ENCODE measurements at regions not wholly inside any gene's neighbourhood (a gene's known extent, or its start where the extent isn't known, plus 50 kb on each side); places are given as distances from the start of the nearest gene placed in this dataset.

GRCh38 chr5:15322421-15322820 lies 177.6 kb upstream of the FBXL7 start:
- TF ChIP-seq, protein P1, sequence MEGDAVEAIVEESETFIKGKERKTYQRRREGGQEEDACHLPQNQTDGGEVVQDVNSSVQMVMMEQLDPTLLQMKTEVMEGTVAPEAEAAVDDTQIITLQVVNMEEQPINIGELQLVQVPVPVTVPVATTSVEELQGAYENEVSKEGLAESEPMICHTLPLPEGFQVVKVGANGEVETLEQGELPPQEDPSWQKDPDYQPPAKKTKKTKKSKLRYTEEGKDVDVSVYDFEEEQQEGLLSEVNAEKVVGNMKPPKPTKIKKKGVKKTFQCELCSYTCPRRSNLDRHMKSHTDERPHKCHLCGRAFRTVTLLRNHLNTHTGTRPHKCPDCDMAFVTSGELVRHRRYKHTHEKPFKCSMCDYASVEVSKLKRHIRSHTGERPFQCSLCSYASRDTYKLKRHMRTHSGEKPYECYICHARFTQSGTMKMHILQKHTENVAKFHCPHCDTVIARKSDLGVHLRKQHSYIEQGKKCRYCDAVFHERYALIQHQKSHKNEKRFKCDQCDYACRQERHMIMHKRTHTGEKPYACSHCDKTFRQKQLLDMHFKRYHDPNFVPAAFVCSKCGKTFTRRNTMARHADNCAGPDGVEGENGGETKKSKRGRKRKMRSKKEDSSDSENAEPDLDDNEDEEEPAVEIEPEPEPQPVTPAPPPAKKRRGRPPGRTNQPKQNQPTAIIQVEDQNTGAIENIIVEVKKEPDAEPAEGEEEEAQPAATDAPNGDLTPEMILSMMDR (IDR thresholded peaks at IDR 0.05; ENCODE audit: low read depth, low read length) = no peak
- no peak for TF ChIP-seq EZH2phosphoT487 (IDR thresholded peaks at IDR 0.05; ENCODE audit: low read depth)

Measured in OCI-LY3 (cell line).